ENCODE measurements at regions not wholly inside any gene's neighbourhood (a gene's known extent, or its start where the extent isn't known, plus 50 kb on each side); places are given as distances from the start of the nearest gene placed in this dataset.
"Not testable (repeated sequence)": the region's sequence is repeated elsewhere in the genome, so short reads cannot be mapped to it uniquely, and the experiment has no call there.

- no peak for TF ChIP-seq CTCF (IDR thresholded peaks at IDR 0.05)
- ATAC-seq: no peak
- H3K9me3 ChIP-seq: peaks cover 0 to 10% (median 0%) of the 10 kb centered on the region in 11 donors
- H3K27ac ChIP-seq: no peak overlapping the region
- H3K36me3 ChIP-seq: no peaks in the 10 kb centered on the region
- WGBS, 2 donors: 73 to 82% methylated on average over 2 of the region's 2 CpGs
- no peak for DNase-seq
- H3K27me3 ChIP-seq: peaks cover 0 to 4% (median 0%) of the 10 kb centered on the region in 7 donors
- intact Hi-C loops (cut with DNase I): no loop called here
- no peak overlapping the region for H3K4me3 ChIP-seq
- no peaks in the 10 kb centered on the region for H3K4me1 ChIP-seq
These were observed 525.2 kb downstream of the TNS3 start for GRCh38 chr7:47056731-47057130.

- H3K4me1 ChIP-seq; H3K9me3 ChIP-seq; H3K36me3 ChIP-seq; H3K27me3 ChIP-seq; intact Hi-C loops (cut with DNase I): not testable (repeated sequence)
- ATAC-seq: peak; percentile 47 to 79 (median 68)
- Histone ChIP-seq H3K27ac (peak overlapping the region in 3 of 10 donors; percentile 8 to 45 (median 22)), H3K4me3 (peak overlapping the region; percentile 18 to 54 (median 37))
- 25 to 38% methylated on average over 62 to 70 of the region's 70 CpGs for WGBS, 2 donors
- DNase-seq: peak; percentile 12 to 22
- peak in 3 of 9 donors; percentile 11 to 43 (median 36) for TF ChIP-seq CTCF (IDR thresholded peaks at IDR 0.05)
These were observed 529.2 kb downstream of the TNS3 start for GRCh38 chr7:47052541-47053208.

GRCh38 chr7:47049234-47049774 lies 532.6 kb downstream of the TNS3 start:
- WGBS, 2 donors: 96 to 97% methylated on average over 13 of the region's 13 CpGs
- Histone ChIP-seq H3K4me1 (peaks cover 5 to 34% (median 30%) of the 10 kb centered on the region in 9 donors), H3K4me3 (no peak overlapping the region), H3K27ac (no peak overlapping the region), H3K36me3 (no peaks in the 10 kb centered on the region), H3K27me3 (peaks cover 0 to 4% (median 0%) of the 10 kb centered on the region in 7 donors), H3K9me3 (no peaks in the 10 kb centered on the region)
- no peak for DNase-seq
- intact Hi-C loops (cut with DNase I): loop anchor here in 1 of 10 donors (10.0 kb wide), 2 partner anchors 115 to 245 kb away; no protein-coding TSS in a partner anchor
- TF ChIP-seq CTCF (IDR thresholded peaks at IDR 0.05): no peak
- no peak for ATAC-seq

GRCh38 chr7:47047384-47047783 lies 534.5 kb downstream of the TNS3 start:
- Histone ChIP-seq H3K9me3 (no peaks in the 10 kb centered on the region), H3K36me3 (no peaks in the 10 kb centered on the region), H3K4me1 (peaks cover 5 to 52% (median 34%) of the 10 kb centered on the region in 9 donors), H3K4me3 (no peak overlapping the region), H3K27me3 (no peaks in the 10 kb centered on the region), H3K27ac (no peak overlapping the region)
- WGBS, 2 donors: 75 to 80% methylated on average over 2 of the region's 2 CpGs
- no peak for TF ChIP-seq CTCF (IDR thresholded peaks at IDR 0.05)
- ATAC-seq (peak in 1 of 8 donors; percentile 14), DNase-seq (no peak)
- intact Hi-C loops (cut with DNase I): loop anchor here in 1 of 10 donors (10.0 kb wide), 2 partner anchors 113 to 243 kb away; no protein-coding TSS in a partner anchor
